HEK293 (cell line): ENCODE measurements at regions not wholly inside any gene's neighbourhood (a gene's known extent, or its start where the extent isn't known, plus 50 kb on each side); places are given as distances from the start of the nearest gene placed in this dataset.

ENCODE experiments used
- ATF2 ChIP-seq: fragments of 450-650 bp; formaldehyde crosslinking; IDR thresholded peaks from 2 replicates; pipeline ENCODE4 v1.5.1; 2016; ENCODE audit warnings: missing biosample characterization, missing genetic modification characterization, low read depth
- CTCF ChIP-seq: fragments of 450-650 bp; formaldehyde crosslinking; IDR thresholded peaks from 2 replicates; pipeline ENCODE4 v1.5.1; 2016; ENCODE audit warnings: missing biosample characterization, missing genetic modification characterization
- GLI4 ChIP-seq: fragments of 450-650 bp; formaldehyde crosslinking; IDR thresholded peaks from 2 replicates; pipeline ENCODE4 v1.5.1; 2016; ENCODE audit warnings: missing biosample characterization, missing genetic modification characterization
- KLF17 ChIP-seq: fragments of 450-650 bp; formaldehyde crosslinking; IDR thresholded peaks from 2 replicates; pipeline ENCODE4 v1.5.1; 2016; ENCODE audit warnings: missing biosample characterization, missing genetic modification characterization
- KLF9 ChIP-seq: fragments of 450-650 bp; formaldehyde crosslinking; IDR thresholded peaks from 2 replicates; pipeline ENCODE4 v1.5.1; 2016; ENCODE audit warnings: missing biosample characterization, missing genetic modification characterization, low read depth
- SP2 ChIP-seq: fragments of 450-650 bp; formaldehyde crosslinking; IDR thresholded peaks from 2 replicates; pipeline ENCODE4 v1.5.1; 2016; ENCODE audit warnings: missing biosample characterization, missing genetic modification characterization
- YY1 ChIP-seq: fragments of 450-650 bp; formaldehyde crosslinking; IDR thresholded peaks from 2 replicates; pipeline ENCODE4 v1.5.1; 2018; ENCODE audit warnings: missing biosample characterization, missing genetic modification characterization
- ZBTB44 ChIP-seq: fragments of 450-650 bp; IDR thresholded peaks from 2 replicates; pipeline ENCODE4 v1.5.1; 2018; ENCODE audit warnings: missing biosample characterization, mild to moderate bottlenecking, missing genetic modification characterization
- ZNF354C ChIP-seq: fragments of 450-650 bp; formaldehyde crosslinking; IDR thresholded peaks from 2 replicates; pipeline ENCODE4 v1.5.1; 2016; ENCODE audit warnings: missing biosample characterization, missing genetic modification characterization, low read depth, borderline replicate concordance
- ZNF776 ChIP-seq: fragments of 450-650 bp; formaldehyde crosslinking; IDR thresholded peaks from 2 replicates; pipeline ENCODE4 v1.5.0; 2017; ENCODE audit warnings: missing biosample characterization, missing genetic modification characterization, borderline replicate concordance

- TF ChIP-seq ZNF354C (no peak), GLI4 (tag by site-specific recombination) (no peak), CTCF (tag by site-specific recombination) (no peak), ZNF776 (no peak), ATF2 (tag by site-specific recombination) (no peak), KLF17 (no peak), KLF9 (tag by site-specific recombination) (no peak), SP2 (tag by site-specific recombination) (no peak), YY1 (no peak), ZBTB44 (tag by site-specific recombination) (no peak)
Observed at GRCh38 chr14:85728476-85729065, 198.6 kb downstream of the FLRT2 start.
